HepG2 (cell line): ENCODE measurements at regions not wholly inside any gene's neighbourhood (a gene's known extent, or its start where the extent isn't known, plus 50 kb on each side); places are given as distances from the start of the nearest gene placed in this dataset.

ENCODE experiments used
- CAMTA2 ChIP-seq: sonication (generic); formaldehyde crosslinking; IDR thresholded peaks from 2 replicates; pipeline ENCODE4 v1.4.0; 2020; ENCODE audit warnings: mild to moderate bottlenecking, missing genetic modification reagents, borderline replicate concordance
- EHMT2 ChIP-seq: fragments of 200-600 bp; sonication (generic); IDR thresholded peaks from 2 replicates; pipeline ENCODE4 v1.7.0; 2017; ENCODE audit warnings: antibody characterized with exemption, low read depth, low read length, borderline replicate concordance
- HDAC2 ChIP-seq: sonication (generic); formaldehyde crosslinking; IDR thresholded peaks from 2 replicates; pipeline ENCODE4 v1.4.0; 2020; ENCODE audit warnings: missing genetic modification reagents
- HOXA3 ChIP-seq: sonication (generic); formaldehyde crosslinking; IDR thresholded peaks from 2 replicates; pipeline ENCODE4 v1.5.0; 2020; ENCODE audit warnings: missing genetic modification reagents
- PCBP1 ChIP-seq: fragments of 200-400 bp; formaldehyde crosslinking; IDR thresholded peaks from 2 replicates; pipeline ENCODE4 v1.6.1; 2017; ENCODE audit warnings: mild to moderate bottlenecking, low read depth, low read length, borderline replicate concordance
- RBFOX2 ChIP-seq: fragments of 200-400 bp; formaldehyde crosslinking; IDR thresholded peaks from 2 replicates; pipeline ENCODE4 v1.6.1; 2017; ENCODE audit warnings: low read depth, mild to moderate bottlenecking, low read length
- SAP130 ChIP-seq: IDR thresholded peaks from 2 replicates; pipeline ENCODE4 v1.6.1; 2016; ENCODE audit warnings: low read depth
- SETDB1 ChIP-seq: sonication (generic); formaldehyde crosslinking; IDR thresholded peaks from 2 replicates; pipeline ENCODE4 v1.5.1; 2020; ENCODE audit warnings: missing genetic modification reagents, mild to moderate bottlenecking, borderline replicate concordance
- ZBTB39 ChIP-seq: sonication (generic); formaldehyde crosslinking; IDR thresholded peaks from 2 replicates; pipeline ENCODE4 v1.5.0; 2020; ENCODE audit warnings: missing genetic modification reagents
- ZC3H4 ChIP-seq: sonication (generic); formaldehyde crosslinking; IDR thresholded peaks from 2 replicates; pipeline ENCODE4 v1.4.0; 2020; ENCODE audit warnings: missing genetic modification reagents, borderline replicate concordance
- ZFP1 ChIP-seq: IDR thresholded peaks from 2 replicates; pipeline ENCODE4 v1.6.1; 2016
- ZNF589 ChIP-seq: sonication (generic); formaldehyde crosslinking; conservative IDR thresholded peaks from 2 replicates; pipeline ENCODE4 v1.8.0; 2022; ENCODE audit warnings: mild to moderate bottlenecking, moderate library complexity, missing genetic modification reagents
- TF ChIP-seq, protein P1 (sequence below), 2 experiments: fragments of 450-650 bp in 1 of 2; sonication (generic) in 1 of 2; formaldehyde crosslinking in 1 of 2; IDR thresholded peaks; 2 replicates each; pipeline versions ENCODE4 v1.6.1 to v1.8.0; 2016 to 2022; ENCODE audit warnings: antibody characterized with exemption in 1 of 2, mild to moderate bottlenecking in 1 of 2, missing genetic modification reagents in 1 of 2
- TF ChIP-seq, protein P2 (sequence below): sonication (generic); formaldehyde crosslinking; IDR thresholded peaks from 2 replicates; pipeline ENCODE4 v1.4.0; 2020; ENCODE audit warnings: missing genetic modification reagents

DNA sequence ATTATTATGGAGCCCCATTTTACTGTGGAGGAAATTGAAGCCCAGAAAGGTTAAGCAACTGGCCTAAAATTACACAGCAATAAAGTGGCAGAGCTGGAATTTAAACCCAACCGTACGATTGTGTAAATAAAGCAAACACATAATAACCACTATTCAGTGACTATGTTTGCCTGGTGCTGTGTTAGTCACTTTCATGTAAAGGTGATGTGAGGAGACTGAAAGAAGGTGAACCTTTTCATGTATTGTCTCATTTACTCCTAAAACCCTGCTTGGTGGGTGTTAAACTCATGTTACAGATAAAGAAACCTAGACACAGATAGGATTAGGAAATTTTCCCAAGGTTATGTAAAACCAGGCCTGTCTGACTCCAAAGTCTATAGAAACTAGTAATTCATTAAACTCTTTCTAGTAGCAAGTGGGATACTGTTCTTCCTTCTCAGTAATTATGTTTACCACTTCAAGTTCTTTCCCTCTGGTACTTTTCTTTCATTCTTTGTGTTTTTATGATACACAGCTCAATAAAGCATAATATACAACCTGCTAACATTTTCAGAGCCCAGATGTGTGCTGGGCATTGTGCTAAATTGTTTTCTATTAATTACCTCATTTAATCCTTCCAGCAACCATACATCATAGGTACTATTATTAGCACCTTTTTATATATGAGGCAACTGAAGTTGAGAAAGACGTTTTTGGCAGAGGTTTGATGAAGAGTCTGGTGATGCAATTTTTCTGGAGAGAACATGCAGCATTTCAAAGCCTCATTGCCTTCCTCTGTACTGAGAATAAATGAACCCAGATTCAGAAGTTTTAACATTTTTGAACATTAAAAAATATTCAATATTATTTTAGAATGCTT lies 202.7 kb downstream of the SPRY1 start (continued):
- TF ChIP-seq, protein P1, sequence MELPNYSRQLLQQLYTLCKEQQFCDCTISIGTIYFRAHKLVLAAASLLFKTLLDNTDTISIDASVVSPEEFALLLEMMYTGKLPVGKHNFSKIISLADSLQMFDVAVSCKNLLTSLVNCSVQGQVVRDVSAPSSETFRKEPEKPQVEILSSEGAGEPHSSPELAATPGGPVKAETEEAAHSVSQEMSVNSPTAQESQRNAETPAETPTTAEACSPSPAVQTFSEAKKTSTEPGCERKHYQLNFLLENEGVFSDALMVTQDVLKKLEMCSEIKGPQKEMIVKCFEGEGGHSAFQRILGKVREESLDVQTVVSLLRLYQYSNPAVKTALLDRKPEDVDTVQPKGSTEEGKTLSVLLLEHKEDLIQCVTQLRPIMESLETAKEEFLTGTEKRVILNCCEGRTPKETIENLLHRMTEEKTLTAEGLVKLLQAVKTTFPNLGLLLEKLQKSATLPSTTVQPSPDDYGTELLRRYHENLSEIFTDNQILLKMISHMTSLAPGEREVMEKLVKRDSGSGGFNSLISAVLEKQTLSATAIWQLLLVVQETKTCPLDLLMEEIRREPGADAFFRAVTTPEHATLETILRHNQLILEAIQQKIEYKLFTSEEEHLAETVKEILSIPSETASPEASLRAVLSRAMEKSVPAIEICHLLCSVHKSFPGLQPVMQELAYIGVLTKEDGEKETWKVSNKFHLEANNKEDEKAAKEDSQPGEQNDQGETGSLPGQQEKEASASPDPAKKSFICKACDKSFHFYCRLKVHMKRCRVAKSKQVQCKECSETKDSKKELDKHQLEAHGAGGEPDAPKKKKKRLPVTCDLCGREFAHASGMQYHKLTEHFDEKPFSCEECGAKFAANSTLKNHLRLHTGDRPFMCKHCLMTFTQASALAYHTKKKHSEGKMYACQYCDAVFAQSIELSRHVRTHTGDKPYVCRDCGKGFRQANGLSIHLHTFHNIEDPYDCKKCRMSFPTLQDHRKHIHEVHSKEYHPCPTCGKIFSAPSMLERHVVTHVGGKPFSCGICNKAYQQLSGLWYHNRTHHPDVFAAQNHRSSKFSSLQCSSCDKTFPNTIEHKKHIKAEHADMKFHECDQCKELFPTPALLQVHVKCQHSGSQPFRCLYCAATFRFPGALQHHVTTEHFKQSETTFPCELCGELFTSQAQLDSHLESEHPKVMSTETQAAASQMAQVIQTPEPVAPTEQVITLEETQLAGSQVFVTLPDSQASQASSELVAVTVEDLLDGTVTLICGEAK (IDR thresholded peaks at IDR 0.05) = no peak
- TF ChIP-seq, protein P1 (CRISPR knock-in tag; IDR thresholded peaks at IDR 0.05) = no peak
- no peak for TF ChIP-seq HOXA3 (CRISPR knock-in tag)
- TF ChIP-seq SAP130 (CRISPR knock-in tag) = peak; percentile 61
- no peak for TF ChIP-seq ZC3H4
- no peak for TF ChIP-seq RBFOX2
- TF ChIP-seq ZFP1 (CRISPR knock-in tag) = no peak
- no peak for TF ChIP-seq ZNF589 (CRISPR knock-in tag)
- no peak for TF ChIP-seq ZBTB39 (CRISPR knock-in tag)
- no peak for TF ChIP-seq CAMTA2 (CRISPR knock-in tag)
- TF ChIP-seq HDAC2 (CRISPR knock-in tag) = peak; percentile 86; the same call in 1 of the 2 replicates
- TF ChIP-seq PCBP1 = no peak
- TF ChIP-seq SETDB1 (CRISPR knock-in tag) = no peak
- TF ChIP-seq EHMT2 = no peak; the same call in 1 of the 2 replicates
- TF ChIP-seq, protein P2, sequence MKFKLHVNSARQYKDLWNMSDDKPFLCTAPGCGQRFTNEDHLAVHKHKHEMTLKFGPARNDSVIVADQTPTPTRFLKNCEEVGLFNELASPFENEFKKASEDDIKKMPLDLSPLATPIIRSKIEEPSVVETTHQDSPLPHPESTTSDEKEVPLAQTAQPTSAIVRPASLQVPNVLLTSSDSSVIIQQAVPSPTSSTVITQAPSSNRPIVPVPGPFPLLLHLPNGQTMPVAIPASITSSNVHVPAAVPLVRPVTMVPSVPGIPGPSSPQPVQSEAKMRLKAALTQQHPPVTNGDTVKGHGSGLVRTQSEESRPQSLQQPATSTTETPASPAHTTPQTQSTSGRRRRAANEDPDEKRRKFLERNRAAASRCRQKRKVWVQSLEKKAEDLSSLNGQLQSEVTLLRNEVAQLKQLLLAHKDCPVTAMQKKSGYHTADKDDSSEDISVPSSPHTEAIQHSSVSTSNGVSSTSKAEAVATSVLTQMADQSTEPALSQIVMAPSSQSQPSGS (CRISPR knock-in tag) = peak; percentile 57; the same call in 1 of the 2 replicates
